ENCODE measurements at regions not wholly inside any gene's neighbourhood (a gene's known extent, or its start where the extent isn't known, plus 50 kb on each side); places are given as distances from the start of the nearest gene placed in this dataset.
"Not testable (repeated sequence)": the region's sequence is repeated elsewhere in the genome, so short reads cannot be mapped to it uniquely, and the experiment has no call there.

GRCh38 chr2:375270-375955 lies 87.5 kb upstream of the ALKAL2 start:
- no peak for FAIRE-seq

GRCh38 chr2:368386-368785 lies 80.5 kb upstream of the ALKAL2 start:
- no peak for FAIRE-seq

DNA sequence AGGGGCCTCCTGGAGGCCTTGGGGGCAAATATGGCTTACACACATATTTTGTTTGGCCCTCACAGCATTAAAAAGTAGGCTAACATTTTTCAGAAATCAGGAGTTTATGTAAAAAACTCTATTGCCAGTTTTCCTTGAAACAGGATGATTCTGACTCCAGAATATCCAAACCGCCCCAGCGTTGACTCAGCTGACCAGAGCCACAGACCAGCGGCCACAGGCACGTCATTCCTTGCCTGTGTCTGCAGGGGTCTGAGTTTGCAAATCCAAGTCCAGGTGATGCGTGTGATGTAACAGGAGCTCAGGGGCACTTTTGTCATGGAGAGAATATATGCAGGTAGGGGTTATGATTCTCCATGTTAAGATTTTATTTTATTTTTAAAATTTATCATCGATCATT lies 79.4 kb upstream of the ALKAL2 start:
- FAIRE-seq = no peak

GRCh38 chr2:366706-367105 lies 78.8 kb upstream of the ALKAL2 start:
- FAIRE-seq = no peak

GRCh38 chr2:365367-366275 lies 77.7 kb upstream of the ALKAL2 start:
- no peak for FAIRE-seq

- no peak for FAIRE-seq
Observed at GRCh38 chr2:363824-364470, 76.1 kb upstream of the ALKAL2 start.

GRCh38 chr2:362924-363323 lies 75.0 kb upstream of the ALKAL2 start:
- FAIRE-seq = no peak

DNA sequence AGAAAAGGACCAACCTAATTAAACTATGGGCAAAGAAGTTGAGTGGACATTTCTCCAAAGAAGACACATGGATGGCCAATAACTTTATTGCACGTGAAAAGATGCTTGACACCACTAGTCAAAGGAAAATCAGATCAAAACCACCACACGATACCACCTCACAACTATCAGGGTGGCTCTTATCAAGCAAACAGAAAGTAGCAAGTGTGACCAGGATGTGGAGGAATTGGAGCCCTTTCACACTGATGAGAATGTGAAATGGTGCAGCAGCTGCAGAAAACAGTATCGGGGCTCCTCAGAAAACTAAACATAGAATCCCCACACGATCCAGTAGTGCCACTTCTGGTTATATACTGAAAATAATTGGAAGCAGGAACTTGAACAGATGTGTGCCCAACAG lies 72.2 kb upstream of the ALKAL2 start:
- FAIRE-seq = no peak

DNA sequence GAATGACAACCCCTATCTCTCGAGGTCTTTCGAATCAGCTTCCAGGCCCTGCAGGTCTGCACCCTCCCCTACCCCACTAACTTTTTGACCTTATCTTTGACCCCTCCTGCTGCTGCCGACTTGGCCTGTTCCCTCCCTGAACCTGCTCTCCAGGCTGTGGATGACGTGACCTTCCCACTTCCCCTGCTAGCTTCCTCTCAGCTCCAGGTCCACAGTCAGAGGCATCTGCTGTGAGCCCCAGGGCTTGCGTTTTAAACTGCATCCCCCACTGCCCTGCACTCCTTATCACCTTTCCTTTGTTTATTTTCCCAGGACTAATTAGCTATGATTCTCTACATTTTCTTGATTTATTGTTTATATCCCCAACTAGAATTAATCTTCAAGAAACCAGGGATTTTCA lies 71.2 kb upstream of the ALKAL2 start:
- FAIRE-seq = no peak

- FAIRE-seq = no peak
Observed at GRCh38 chr2:357811-358210, 69.9 kb upstream of the ALKAL2 start.

DNA sequence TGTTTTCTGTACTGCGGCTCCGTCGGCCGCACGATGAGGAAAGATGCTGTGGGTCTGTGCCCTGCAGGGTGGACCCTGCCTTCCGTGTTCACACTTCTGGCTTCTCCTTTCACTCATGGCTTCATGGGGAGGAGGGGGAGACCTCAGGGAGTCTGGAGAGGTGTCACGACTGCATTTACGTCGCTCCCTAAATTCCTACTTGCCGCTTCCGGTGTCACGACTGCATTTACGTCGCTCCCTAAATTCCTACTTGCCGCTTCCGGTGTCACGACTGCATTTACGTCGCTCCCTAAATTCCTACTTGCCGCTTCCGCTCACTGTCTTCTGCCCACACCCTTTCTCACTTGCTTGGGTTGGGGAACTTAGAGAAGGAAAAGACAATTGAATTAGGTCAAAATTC lies 68.4 kb upstream of the ALKAL2 start:
- not testable (repeated sequence) for FAIRE-seq

GRCh38 chr2:355773-356172 lies 67.9 kb upstream of the ALKAL2 start:
- FAIRE-seq = no peak

DNA sequence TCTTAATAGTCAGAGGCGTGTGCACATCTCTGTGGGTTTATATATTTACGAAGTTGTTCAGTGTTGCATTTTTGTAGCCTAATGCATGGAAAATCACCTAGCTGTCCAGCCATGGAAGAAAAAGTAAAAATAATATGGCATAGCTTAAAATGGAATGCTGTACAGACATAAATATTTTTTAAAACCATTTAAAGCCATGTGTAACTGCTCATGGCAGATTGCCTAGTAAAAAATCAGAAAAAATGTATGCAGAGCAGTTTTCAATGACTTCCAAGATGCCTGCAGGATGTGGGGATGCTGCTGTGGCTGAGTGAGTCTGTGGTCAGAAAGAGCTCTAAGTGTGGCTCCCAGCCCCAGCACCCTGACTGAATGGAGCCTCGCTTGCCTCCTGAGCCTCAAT lies 64.8 kb upstream of the ALKAL2 start:
- FAIRE-seq = no peak

GRCh38 chr2:349390-349789 lies 61.5 kb upstream of the ALKAL2 start:
- FAIRE-seq = no peak

DNA sequence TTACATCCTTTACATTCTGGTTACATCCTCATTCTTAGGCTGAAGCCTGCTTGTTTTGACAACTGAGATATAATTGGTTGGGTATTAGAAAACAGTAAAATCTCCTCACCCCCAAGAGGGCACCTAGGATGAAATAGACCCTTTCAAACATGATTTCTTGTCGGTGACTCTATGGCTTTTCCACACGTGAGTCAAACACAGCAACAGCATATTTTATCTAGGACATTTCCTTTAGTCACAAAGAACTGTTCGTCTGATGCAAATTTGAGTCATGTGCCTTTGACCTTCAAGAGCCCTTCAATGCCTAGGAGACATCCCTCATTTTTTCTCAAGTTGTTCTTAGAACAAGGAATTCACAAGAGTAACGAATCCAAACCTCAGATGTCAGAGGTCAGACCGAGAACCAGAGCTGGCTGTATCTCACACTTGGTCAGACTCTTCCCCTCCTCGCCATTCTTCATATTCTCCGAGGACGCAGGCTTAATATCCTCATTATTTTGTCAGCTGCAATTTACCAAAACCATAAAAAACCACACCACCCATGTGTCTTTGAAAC lies 60.5 kb upstream of the ALKAL2 start:
- no peak for FAIRE-seq

DNA sequence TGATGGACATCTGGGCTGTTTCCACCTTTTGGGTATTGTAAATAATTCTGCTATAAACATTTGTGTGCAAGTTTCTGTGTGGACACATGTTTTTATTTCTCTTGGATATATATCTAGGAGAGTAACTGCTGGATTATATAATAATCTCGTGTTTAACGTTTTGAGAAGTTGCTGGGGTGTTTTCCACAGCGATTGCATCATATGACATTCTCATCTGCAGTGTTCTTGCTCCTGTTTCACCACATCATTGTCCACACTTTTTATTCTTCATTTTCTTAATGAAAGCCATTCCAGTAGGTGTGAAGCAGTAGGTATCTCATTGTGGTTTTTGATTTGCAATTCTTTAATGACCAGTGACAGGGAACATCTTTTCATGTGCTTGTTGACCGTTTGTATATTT lies 56.9 kb upstream of the ALKAL2 start:
- FAIRE-seq = no peak

DNA sequence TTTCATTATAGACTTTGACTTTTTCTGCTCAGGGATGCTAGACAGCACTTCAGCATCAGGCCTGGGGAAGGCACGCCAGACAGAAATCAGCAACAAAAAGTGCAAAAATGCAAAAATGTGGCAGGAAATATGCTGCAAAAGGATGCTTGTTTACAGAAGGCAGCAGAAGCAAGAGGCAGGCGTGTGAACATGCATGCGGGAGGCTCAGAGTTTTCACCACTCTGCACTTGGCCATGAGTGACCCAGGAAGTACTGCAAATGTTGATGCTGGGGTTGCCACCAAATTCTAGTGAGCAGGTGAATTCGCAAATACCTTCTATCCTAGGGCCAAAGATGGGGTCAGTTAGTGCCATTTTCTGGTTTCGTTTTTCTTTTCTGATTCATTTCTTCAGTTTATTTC lies 55.5 kb upstream of the ALKAL2 start:
- FAIRE-seq = no peak

- FAIRE-seq = no peak
Observed at GRCh38 chr2:341912-342311, 54.0 kb upstream of the ALKAL2 start.

DNA sequence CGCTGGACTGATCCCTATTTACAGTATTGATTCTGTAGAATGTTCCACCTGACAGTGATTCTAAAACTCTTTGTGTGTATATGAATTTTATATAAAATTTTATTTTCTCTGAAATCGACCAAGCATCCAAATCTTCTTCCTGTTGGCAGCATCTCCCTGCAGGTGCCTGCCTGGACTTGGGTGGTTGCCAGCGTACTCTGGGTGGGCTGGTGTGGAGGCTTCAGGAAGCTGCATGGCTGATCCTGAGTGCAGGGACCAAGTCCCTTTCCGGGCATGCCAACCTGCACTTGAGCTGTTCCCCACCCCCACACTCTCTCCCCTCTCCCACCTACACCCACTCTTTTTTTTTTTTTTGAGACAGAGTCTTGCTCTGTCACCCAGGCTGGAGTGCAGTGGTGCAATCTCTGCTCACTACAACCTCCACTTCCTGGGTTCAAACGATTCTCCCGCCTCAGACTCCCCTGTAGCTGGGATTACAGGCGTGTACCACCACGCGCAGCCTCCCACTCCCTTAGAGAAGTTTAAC lies 53.2 kb upstream of the ALKAL2 start:
- no peak for FAIRE-seq

Measured in A204.1 (cell line).